ENCODE measurements at regions not wholly inside any gene's neighbourhood (a gene's known extent, or its start where the extent isn't known, plus 50 kb on each side); places are given as distances from the start of the nearest gene placed in this dataset.
A peak's percentile ranks its signal among the peaks of the same experiment; 100 is the strongest.

GRCh38 chr5:42021923-42022322 lies 96.8 kb downstream of the FBXO4 start:
- Histone ChIP-seq H3K4ac (ENCODE audit: low read depth in 1 of 2, low read length in 2 of 2) (no peak overlapping the region), H3K27ac (ENCODE audit: low read length, poor library complexity, severe bottlenecking) (no peak overlapping the region), H3K9me3 (ENCODE audit: control insufficient read depth, low read length) (no peaks in the 10 kb centered on the region), H2AK5ac (ENCODE audit: low read length, severe bottlenecking) (no peak overlapping the region), H3K18ac (ENCODE audit: low read depth in 1 of 2, low read length in 2 of 2) (no peak overlapping the region), H4K91ac (ENCODE audit: low read length) (no peak overlapping the region), H2BK15ac (ENCODE audit: low read depth, poor library complexity, severe bottlenecking) (no peak overlapping the region), H3K27me3 (ENCODE audit: control insufficient read depth in 1 of 2, insufficient read depth in 1 of 2, low read length in 2 of 2) (no peaks in the 10 kb centered on the region), H3K14ac (ENCODE audit: low read length in 2 of 2) (no peak overlapping the region), H3K36me3 (ENCODE audit: control insufficient read depth in 1 of 2, insufficient read depth in 2 of 2, low read depth in 1 of 2, low read length in 2 of 2) (no peaks in the 10 kb centered on the region), H2BK12ac (ENCODE audit: low read length in 2 of 2) (no peak overlapping the region), H2BK5ac (ENCODE audit: low read depth, low read length, poor library complexity, severe bottlenecking) (no peak overlapping the region), H3K23ac (ENCODE audit: low read length in 2 of 2) (no peak overlapping the region), H3K4me2 (ENCODE audit: low read length, poor library complexity, severe bottlenecking) (no peak overlapping the region), H2BK120ac (ENCODE audit: low read depth, low read length) (no peak overlapping the region), H4K8ac (ENCODE audit: low read length) (no peak overlapping the region), H3K79me1 (replicated peaks; ENCODE audit: low read length, poor library complexity, severe bottlenecking) (no peaks in the 10 kb centered on the region), H2AFZ (ENCODE audit: low read depth, low read length) (no peak overlapping the region), H3K9ac (ENCODE audit: low read length) (peak overlapping the region; percentile 20), H3K4me3 (ENCODE audit: insufficient read depth in 1 of 2, low read depth in 1 of 2, low read length in 2 of 2) (no peak overlapping the region), H3K4me1 (ENCODE audit: control insufficient read depth, insufficient read depth, low read depth, low read length) (no peaks in the 10 kb centered on the region)
- peak; percentile 17 for DNase-seq
- 61% methylated on average over 2 of the region's 2 CpGs for WGBS

DNA sequence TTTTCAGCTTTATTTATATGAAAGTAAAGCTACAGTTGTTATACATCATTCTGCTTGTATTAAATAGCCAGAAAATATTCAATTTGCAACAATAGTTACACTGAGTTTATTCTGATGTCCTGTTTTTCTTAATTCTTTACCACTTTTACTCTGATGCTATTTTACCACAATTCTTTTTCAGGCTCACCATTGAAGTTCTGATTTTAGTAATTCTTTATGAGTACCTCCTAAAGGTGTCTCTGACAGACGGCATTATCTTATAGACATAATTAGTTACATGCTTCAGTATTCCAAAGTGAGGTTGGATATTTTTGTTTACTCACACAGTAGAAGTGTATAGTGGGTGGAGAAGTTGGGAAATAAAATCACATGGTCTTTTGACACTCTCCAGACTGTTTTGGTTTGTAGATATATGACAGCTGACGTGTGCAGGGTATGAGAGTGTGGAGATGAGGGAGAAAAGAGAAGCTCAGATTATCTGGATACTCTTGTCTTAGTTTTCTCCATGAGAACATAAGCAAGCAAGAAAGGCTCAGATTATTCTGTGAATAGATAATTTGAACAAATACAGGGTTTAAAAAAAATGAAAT lies 97.4 kb downstream of the FBXO4 start:
- Histone ChIP-seq H3K4ac (ENCODE audit: low read depth in 1 of 2, low read length in 2 of 2) (no peak overlapping the region), H3K23ac (ENCODE audit: low read length in 2 of 2) (no peak overlapping the region), H2BK120ac (ENCODE audit: low read depth, low read length) (no peak overlapping the region), H2BK5ac (ENCODE audit: low read depth, low read length, poor library complexity, severe bottlenecking) (no peak overlapping the region), H3K14ac (ENCODE audit: low read length in 2 of 2) (no peak overlapping the region), H2BK15ac (ENCODE audit: low read depth, poor library complexity, severe bottlenecking) (no peak overlapping the region), H3K18ac (ENCODE audit: low read depth in 1 of 2, low read length in 2 of 2) (no peak overlapping the region), H3K9me3 (ENCODE audit: control insufficient read depth, low read length) (no peaks in the 10 kb centered on the region), H3K9ac (ENCODE audit: low read length) (no peak overlapping the region), H3K4me2 (ENCODE audit: low read length, poor library complexity, severe bottlenecking) (no peak overlapping the region), H4K91ac (ENCODE audit: low read length) (no peak overlapping the region), H3K79me1 (replicated peaks; ENCODE audit: low read length, poor library complexity, severe bottlenecking) (no peaks in the 10 kb centered on the region), H3K4me1 (ENCODE audit: control insufficient read depth, insufficient read depth, low read depth, low read length) (no peaks in the 10 kb centered on the region), H3K27me3 (ENCODE audit: control insufficient read depth in 1 of 2, insufficient read depth in 1 of 2, low read length in 2 of 2) (no peaks in the 10 kb centered on the region), H3K4me3 (ENCODE audit: insufficient read depth in 1 of 2, low read depth in 1 of 2, low read length in 2 of 2) (no peak overlapping the region), H2BK12ac (ENCODE audit: low read length in 2 of 2) (no peak overlapping the region), H4K8ac (ENCODE audit: low read length) (no peak overlapping the region), H2AK5ac (ENCODE audit: low read length, severe bottlenecking) (no peak overlapping the region), H2AFZ (ENCODE audit: low read depth, low read length) (no peak overlapping the region), H3K36me3 (ENCODE audit: control insufficient read depth in 1 of 2, insufficient read depth in 2 of 2, low read depth in 1 of 2, low read length in 2 of 2) (no peaks in the 10 kb centered on the region), H3K27ac (ENCODE audit: low read length, poor library complexity, severe bottlenecking) (no peak overlapping the region)
- peak; percentile 46 for DNase-seq
- WGBS, result 8% methylated on average over 1 of the region's 2 CpGs

GRCh38 chr5:42026446-42026845 lies 101.4 kb downstream of the FBXO4 start:
- Histone ChIP-seq H3K18ac (ENCODE audit: low read depth in 1 of 2, low read length in 2 of 2) (no peak overlapping the region), H2AFZ (ENCODE audit: low read depth, low read length) (no peak overlapping the region), H2BK15ac (ENCODE audit: low read depth, poor library complexity, severe bottlenecking) (no peak overlapping the region), H3K4ac (ENCODE audit: low read depth in 1 of 2, low read length in 2 of 2) (no peak overlapping the region), H3K79me1 (replicated peaks; ENCODE audit: low read length, poor library complexity, severe bottlenecking) (no peaks in the 10 kb centered on the region), H4K91ac (ENCODE audit: low read length) (no peak overlapping the region), H3K27ac (ENCODE audit: low read length, poor library complexity, severe bottlenecking) (no peak overlapping the region), H3K27me3 (ENCODE audit: control insufficient read depth in 1 of 2, insufficient read depth in 1 of 2, low read length in 2 of 2) (no peaks in the 10 kb centered on the region), H3K4me2 (ENCODE audit: low read length, poor library complexity, severe bottlenecking) (no peak overlapping the region), H3K23ac (ENCODE audit: low read length in 2 of 2) (no peak overlapping the region), H3K14ac (ENCODE audit: low read length in 2 of 2) (no peak overlapping the region), H3K9me3 (ENCODE audit: control insufficient read depth, low read length) (no peaks in the 10 kb centered on the region), H4K8ac (ENCODE audit: low read length) (no peak overlapping the region), H3K9ac (ENCODE audit: low read length) (no peak overlapping the region), H3K4me3 (ENCODE audit: insufficient read depth in 1 of 2, low read depth in 1 of 2, low read length in 2 of 2) (no peak overlapping the region), H2AK5ac (ENCODE audit: low read length, severe bottlenecking) (no peak overlapping the region), H2BK5ac (ENCODE audit: low read depth, low read length, poor library complexity, severe bottlenecking) (no peak overlapping the region), H2BK120ac (ENCODE audit: low read depth, low read length) (no peak overlapping the region), H3K4me1 (ENCODE audit: control insufficient read depth, insufficient read depth, low read depth, low read length) (no peaks in the 10 kb centered on the region), H3K36me3 (ENCODE audit: control insufficient read depth in 1 of 2, insufficient read depth in 2 of 2, low read depth in 1 of 2, low read length in 2 of 2) (no peaks in the 10 kb centered on the region), H2BK12ac (ENCODE audit: low read length in 2 of 2) (no peak overlapping the region)
- WGBS, result no CpG with 5 or more reads among the region's 2 CpGs
- no peak for DNase-seq

- no peak overlapping the region for H3K4ac ChIP-seq (ENCODE audit: low read depth in 1 of 2, low read length in 2 of 2)
- H3K27me3 ChIP-seq (ENCODE audit: control insufficient read depth in 1 of 2, insufficient read depth in 1 of 2, low read length in 2 of 2), result no peaks in the 10 kb centered on the region
- H2BK12ac ChIP-seq (ENCODE audit: low read length in 2 of 2), result no peak overlapping the region
- H4K91ac ChIP-seq (ENCODE audit: low read length), result no peak overlapping the region
- H2AFZ ChIP-seq (ENCODE audit: low read depth, low read length), result no peak overlapping the region
- H3K4me1 ChIP-seq (ENCODE audit: control insufficient read depth, insufficient read depth, low read depth, low read length), result no peaks in the 10 kb centered on the region
- WGBS, result 33% methylated on average over 1 of the region's 1 CpG
- no peak overlapping the region for H3K18ac ChIP-seq (ENCODE audit: low read depth in 1 of 2, low read length in 2 of 2)
- H2AK5ac ChIP-seq (ENCODE audit: low read length, severe bottlenecking), result no peak overlapping the region
- H2BK120ac ChIP-seq (ENCODE audit: low read depth, low read length), result no peak overlapping the region
- no peak overlapping the region for H3K23ac ChIP-seq (ENCODE audit: low read length in 2 of 2)
- H3K9me3 ChIP-seq (ENCODE audit: control insufficient read depth, low read length), result no peaks in the 10 kb centered on the region
- no peak overlapping the region for H3K27ac ChIP-seq (ENCODE audit: low read length, poor library complexity, severe bottlenecking)
- no peak for DNase-seq
- no peak overlapping the region for H3K9ac ChIP-seq (ENCODE audit: low read length)
- H3K36me3 ChIP-seq (ENCODE audit: control insufficient read depth in 1 of 2, insufficient read depth in 2 of 2, low read depth in 1 of 2, low read length in 2 of 2), result no peaks in the 10 kb centered on the region
- H3K14ac ChIP-seq (ENCODE audit: low read length in 2 of 2), result no peak overlapping the region
- H3K4me3 ChIP-seq (ENCODE audit: insufficient read depth in 1 of 2, low read depth in 1 of 2, low read length in 2 of 2), result no peak overlapping the region
- H3K4me2 ChIP-seq (ENCODE audit: low read length, poor library complexity, severe bottlenecking), result no peak overlapping the region
- no peak overlapping the region for H4K8ac ChIP-seq (ENCODE audit: low read length)
- no peak overlapping the region for H2BK5ac ChIP-seq (ENCODE audit: low read depth, low read length, poor library complexity, severe bottlenecking)
- H3K79me1 ChIP-seq (replicated peaks; ENCODE audit: low read length, poor library complexity, severe bottlenecking), result no peaks in the 10 kb centered on the region
- H2BK15ac ChIP-seq (ENCODE audit: low read depth, poor library complexity, severe bottlenecking), result no peak overlapping the region
These were observed 107.1 kb downstream of the FBXO4 start for GRCh38 chr5:42032137-42032536.
